ENCODE measurements at regions not wholly inside any gene's neighbourhood (a gene's known extent, or its start where the extent isn't known, plus 50 kb on each side); places are given as distances from the start of the nearest gene placed in this dataset.

- Histone ChIP-seq H2AFZ (replicated peaks; ENCODE audit: low read length, poor library complexity) (no peak overlapping the region), H3K18ac (ENCODE audit: low read depth, low read length) (no peak overlapping the region), H2AK9ac (replicated peaks; ENCODE audit: low read depth, low read length, poor library complexity) (no peak overlapping the region), H3K9me1 (ENCODE audit: insufficient read depth, low read length) (no peaks in the 10 kb centered on the region), H3K4me3 (ENCODE audit: insufficient read depth, low read depth, low read length) (no peak overlapping the region), H3K27me3 (ENCODE audit: control insufficient read depth, insufficient read depth, low read length) (no peaks in the 10 kb centered on the region), H2BK120ac (ENCODE audit: low read depth, low read length) (no peak overlapping the region), H3K56ac (ENCODE audit: extremely low read depth, insufficient read depth, low read length) (no peak overlapping the region), H3K9ac (ENCODE audit: low read depth, low read length) (no peak overlapping the region), H4K20me1 (ENCODE audit: insufficient read depth, low read length) (no peaks in the 10 kb centered on the region), H3K79me1 (ENCODE audit: low read depth in 1 of 2, low read length in 2 of 2) (no peaks in the 10 kb centered on the region), H3K4me1 (ENCODE audit: control insufficient read depth, insufficient read depth, low read length) (no peaks in the 10 kb centered on the region), H4K91ac (ENCODE audit: insufficient read depth, low read depth, low read length) (no peak overlapping the region), H3K9me3 (ENCODE audit: control insufficient read depth, insufficient read depth, low read length) (0 out of 2 replicates have a peak, but pooled peaks cover 2% of the 10 kb centered on the region), H2BK20ac (ENCODE audit: low read depth, low read length) (no peak overlapping the region), H3K27ac (ENCODE audit: insufficient read depth, low read length) (no peak overlapping the region), H3K4me2 (ENCODE audit: low read depth, low read length) (no peak overlapping the region), H3K36me3 (ENCODE audit: control insufficient read depth, insufficient read depth, low read length) (no peaks in the 10 kb centered on the region), H3K4ac (ENCODE audit: low read depth, low read length) (no peak overlapping the region), H4K8ac (ENCODE audit: low read depth in 2 of 2, low read length in 2 of 2) (no peak overlapping the region), H2BK15ac (ENCODE audit: low read depth, low read length) (no peak overlapping the region), H2AK5ac (ENCODE audit: low read depth, low read length) (no peak overlapping the region), H4K5ac (ENCODE audit: low read depth, low read length) (no peak overlapping the region), H2BK5ac (ENCODE audit: low read depth, low read length, poor library complexity, severe bottlenecking) (no peak overlapping the region), H3K23ac (ENCODE audit: low read depth, low read length) (no peak overlapping the region), H3K14ac (replicated peaks; ENCODE audit: low read depth, low read length) (no peak overlapping the region)
- ChIA-PET POLR2A (ENCODE audit: unreplicated experiment) (no interaction called here), CTCF (no interaction called here)
- dilution Hi-C loops (cut with HindIII; ENCODE audit: low sequenced_read_pairs, unreplicated experiment), result no loop called here
- no peak for TF ChIP-seq SMC3 (IDR thresholded peaks at IDR 0.05; ENCODE audit: low read depth, low read length)
- no peak for TF ChIP-seq CHD1 (IDR thresholded peaks at IDR 0.05; ENCODE audit: low read depth, low read length)
- TF ChIP-seq FOS (IDR thresholded peaks at IDR 0.05; ENCODE audit: low read depth, low read length), result no peak
- TF ChIP-seq CTCF (conservative IDR thresholded peaks at IDR 0.05; ENCODE audit: low read depth, low read length), result no peak
- TF ChIP-seq, protein P1, sequence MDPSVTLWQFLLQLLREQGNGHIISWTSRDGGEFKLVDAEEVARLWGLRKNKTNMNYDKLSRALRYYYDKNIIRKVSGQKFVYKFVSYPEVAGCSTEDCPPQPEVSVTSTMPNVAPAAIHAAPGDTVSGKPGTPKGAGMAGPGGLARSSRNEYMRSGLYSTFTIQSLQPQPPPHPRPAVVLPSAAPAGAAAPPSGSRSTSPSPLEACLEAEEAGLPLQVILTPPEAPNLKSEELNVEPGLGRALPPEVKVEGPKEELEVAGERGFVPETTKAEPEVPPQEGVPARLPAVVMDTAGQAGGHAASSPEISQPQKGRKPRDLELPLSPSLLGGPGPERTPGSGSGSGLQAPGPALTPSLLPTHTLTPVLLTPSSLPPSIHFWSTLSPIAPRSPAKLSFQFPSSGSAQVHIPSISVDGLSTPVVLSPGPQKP (IDR thresholded peaks at IDR 0.05; ENCODE audit: borderline replicate concordance, low read depth, low read length), result no peak
- no peak for TF ChIP-seq MXI1 (IDR thresholded peaks at IDR 0.05; ENCODE audit: borderline replicate concordance, low read depth, low read length)
- TF ChIP-seq CEBPB (IDR thresholded peaks at IDR 0.05; ENCODE audit: low read depth, low read length), result no peak
- no peak for TF ChIP-seq BHLHE40 (IDR thresholded peaks at IDR 0.05; ENCODE audit: low read depth, low read length)
- no peak for TF ChIP-seq RFX5 (IDR thresholded peaks at IDR 0.05; ENCODE audit: low read depth, low read length)
- no peak for DNase-seq
- no peak for ATAC-seq (ENCODE audit: low read depth)
- in situ Hi-C loops (cut with MboI; ENCODE audit: low sequenced_read_pairs), result no loop called here
- 65% methylated on average over 6 of the region's 7 CpGs; no CpG with 5 or more reads in 1 of the 2 experiments for WGBS, 2 experiments (ENCODE audit: extremely low coverage in 2 of 2, insufficient read length in 1 of 2)
- no TSS peak for BruUV-seq (replicated peaks)
- intact Hi-C loops (cut with micrococcal nuclease), result no loop called here
Observed at GRCh38 chr9:31471010-31471409, 913.4 kb upstream of the ACO1 start.
